SK-N-SH treated with all-trans-retinoic acid at 6 μM for 48 hours (cell line): ENCODE measurements at regions not wholly inside any gene's neighbourhood (a gene's known extent, or its start where the extent isn't known, plus 50 kb on each side); places are given as distances from the start of the nearest gene placed in this dataset.

Source experiments
- ARNTL ChIP-seq: fragments of 450-650 bp; formaldehyde crosslinking; IDR thresholded peaks from 2 replicates; pipeline ENCODE4 v1.5.0; 2020; ENCODE audit warnings: low read depth, mild to moderate bottlenecking, moderate library complexity, borderline replicate concordance
- CREB5 ChIP-seq: fragments of 250-450 bp; sonication (Bioruptor Pico); IDR thresholded peaks from 2 replicates; pipeline ENCODE4 v1.5.1; 2020; ENCODE audit warnings: low read depth, mild to moderate bottlenecking, moderate library complexity
- CSDC2 ChIP-seq: fragments of 250-450 bp; sonication (Bioruptor Pico); IDR thresholded peaks from 2 replicates; pipeline ENCODE4 v1.5.0; 2020; ENCODE audit warnings: mild to moderate bottlenecking, moderate library complexity
- OSR1 ChIP-seq: fragments of 250-450 bp; sonication (Bioruptor Pico); IDR thresholded peaks from 2 replicates; pipeline ENCODE4 v1.8.0; 2022; ENCODE audit warnings: moderate library complexity, mild to moderate bottlenecking, inconsistent platforms
- PATZ1 ChIP-seq: fragments of 250-450 bp; sonication (Bioruptor Pico); IDR thresholded peaks from 2 replicates; pipeline ENCODE4 v1.8.0; 2020; ENCODE audit warnings: mild to moderate bottlenecking, moderate library complexity, borderline replicate concordance
- RARB ChIP-seq: fragments of 250-450 bp; sonication (Bioruptor Pico); IDR thresholded peaks from 2 replicates; pipeline ENCODE4 v1.8.0; 2021; ENCODE audit warnings: mild to moderate bottlenecking, moderate library complexity
- SNAI2 ChIP-seq: fragments of 250-450 bp; sonication (Bioruptor Pico); IDR thresholded peaks from 2 replicates; pipeline ENCODE4 v1.5.0; 2020; ENCODE audit warnings: mild to moderate bottlenecking, moderate library complexity
- ZFP3 ChIP-seq: fragments of 250-450 bp; sonication (Bioruptor Pico); IDR thresholded peaks from 2 replicates; pipeline ENCODE4 v1.5.0; 2020; ENCODE audit warnings: mild to moderate bottlenecking, moderate library complexity
- ZFP30 ChIP-seq: fragments of 450-650 bp; formaldehyde crosslinking; IDR thresholded peaks from 2 replicates; pipeline ENCODE4 v1.5.0; 2022; ENCODE audit warnings: mild to moderate bottlenecking, moderate library complexity
- ZNF8 ChIP-seq: fragments of 450-650 bp; formaldehyde crosslinking; IDR thresholded peaks from 2 replicates; pipeline ENCODE4 v1.5.0; 2020; ENCODE audit warnings: mild to moderate bottlenecking, moderate library complexity

- TF ChIP-seq ZNF8: no peak
- TF ChIP-seq PATZ1: no peak
- no peak for TF ChIP-seq CREB5 (CRISPR knock-in tag)
- TF ChIP-seq ZFP3 (CRISPR knock-in tag): no peak
- TF ChIP-seq OSR1: no peak
- no peak for TF ChIP-seq RARB (CRISPR knock-in tag)
- TF ChIP-seq SNAI2: no peak
- TF ChIP-seq ARNTL (CRISPR knock-in tag): no peak
- no peak for TF ChIP-seq CSDC2 (CRISPR knock-in tag)
- TF ChIP-seq ZFP30 (CRISPR knock-in tag): no peak
Observed at GRCh38 chr1:37169241-37169640, 134.9 kb upstream of the GRIK3 start.
